ENCODE measurements at regions not wholly inside any gene's neighbourhood (a gene's known extent, or its start where the extent isn't known, plus 50 kb on each side); places are given as distances from the start of the nearest gene placed in this dataset.

DNA sequence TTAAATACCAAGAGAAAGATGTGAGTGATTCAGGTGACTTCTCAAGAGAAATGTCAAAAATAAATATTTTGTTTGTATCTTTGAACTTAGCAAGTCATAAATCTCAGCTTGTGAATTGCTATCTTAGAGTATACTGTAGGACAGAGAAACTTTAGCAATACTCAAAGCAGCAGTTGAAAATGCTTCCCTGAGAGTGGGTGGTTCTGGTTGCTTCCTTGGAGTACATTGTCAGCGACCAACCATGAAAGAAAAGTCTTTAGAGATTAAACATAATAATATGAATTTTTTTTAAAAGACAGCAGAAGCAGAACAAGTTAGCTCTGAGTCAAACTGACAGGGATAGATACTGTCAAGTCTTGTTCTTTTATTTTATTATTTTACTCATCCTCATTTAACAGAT lies 86.8 kb upstream of the OSBPL8 start:
- no peak for DNase-seq (ENCODE audit: low read depth)
- Histone ChIP-seq H3K36me3 (ENCODE audit: control insufficient read depth, insufficient read depth, low read length) (no peaks in the 10 kb centered on the region), H3K4me3 (ENCODE audit: low read depth, low read length) (no peak overlapping the region), H3K27me3 (ENCODE audit: control insufficient read depth, insufficient read depth, low read length) (no peaks in the 10 kb centered on the region)
- ChIA-PET POLR2A (no interaction called here), CTCF (interaction anchor here (0.7 to 1.5 kb wide), 2 partner anchors 120 to 123 kb away, joined by 3 read pairs; no protein-coding TSS in a partner anchor)
- TF ChIP-seq, protein P1, sequence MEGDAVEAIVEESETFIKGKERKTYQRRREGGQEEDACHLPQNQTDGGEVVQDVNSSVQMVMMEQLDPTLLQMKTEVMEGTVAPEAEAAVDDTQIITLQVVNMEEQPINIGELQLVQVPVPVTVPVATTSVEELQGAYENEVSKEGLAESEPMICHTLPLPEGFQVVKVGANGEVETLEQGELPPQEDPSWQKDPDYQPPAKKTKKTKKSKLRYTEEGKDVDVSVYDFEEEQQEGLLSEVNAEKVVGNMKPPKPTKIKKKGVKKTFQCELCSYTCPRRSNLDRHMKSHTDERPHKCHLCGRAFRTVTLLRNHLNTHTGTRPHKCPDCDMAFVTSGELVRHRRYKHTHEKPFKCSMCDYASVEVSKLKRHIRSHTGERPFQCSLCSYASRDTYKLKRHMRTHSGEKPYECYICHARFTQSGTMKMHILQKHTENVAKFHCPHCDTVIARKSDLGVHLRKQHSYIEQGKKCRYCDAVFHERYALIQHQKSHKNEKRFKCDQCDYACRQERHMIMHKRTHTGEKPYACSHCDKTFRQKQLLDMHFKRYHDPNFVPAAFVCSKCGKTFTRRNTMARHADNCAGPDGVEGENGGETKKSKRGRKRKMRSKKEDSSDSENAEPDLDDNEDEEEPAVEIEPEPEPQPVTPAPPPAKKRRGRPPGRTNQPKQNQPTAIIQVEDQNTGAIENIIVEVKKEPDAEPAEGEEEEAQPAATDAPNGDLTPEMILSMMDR (IDR thresholded peaks at IDR 0.05; ENCODE audit: insufficient read depth, low read depth, low read length) = no peak

DNA sequence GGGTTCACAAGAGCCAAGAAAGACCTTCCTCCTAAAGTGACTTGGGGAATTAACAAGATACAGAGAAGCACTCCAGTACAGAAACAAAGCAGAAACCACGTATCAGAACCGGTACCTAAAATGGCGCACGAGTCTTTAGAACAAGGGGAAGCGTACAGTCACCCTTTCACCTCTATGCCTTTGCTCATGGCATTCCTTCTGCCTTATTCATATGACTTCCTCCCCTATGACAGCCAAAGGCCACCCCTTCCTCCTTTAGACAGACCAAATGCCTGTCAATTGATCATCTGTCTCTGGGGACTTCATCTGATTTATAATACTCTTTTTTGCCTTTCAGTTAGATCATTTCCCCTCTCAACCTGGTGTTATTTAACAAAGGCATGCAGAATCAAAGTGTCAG lies 89.5 kb upstream of the OSBPL8 start:
- H3K36me3 ChIP-seq (ENCODE audit: control insufficient read depth, insufficient read depth, low read length) = no peaks in the 10 kb centered on the region
- no peaks in the 10 kb centered on the region for H3K27me3 ChIP-seq (ENCODE audit: control insufficient read depth, insufficient read depth, low read length)
- TF ChIP-seq, protein P1 (IDR thresholded peaks at IDR 0.05; ENCODE audit: insufficient read depth, low read depth, low read length) = no peak
- ChIA-PET POLR2A (no interaction called here), CTCF (no interaction called here)
- DNase-seq (ENCODE audit: low read depth) = no peak
- no peak overlapping the region for H3K4me3 ChIP-seq (ENCODE audit: low read depth, low read length)

- Histone ChIP-seq H3K36me3 (ENCODE audit: control insufficient read depth, insufficient read depth, low read length) (no peaks in the 10 kb centered on the region), H3K4me3 (ENCODE audit: low read depth, low read length) (no peak overlapping the region), H3K27me3 (ENCODE audit: control insufficient read depth, insufficient read depth, low read length) (no peaks in the 10 kb centered on the region)
- ChIA-PET POLR2A (interaction anchor here (0.6 kb wide), 1 partner anchor 109 kb away, joined by 3 read pairs; no protein-coding TSS in a partner anchor), CTCF (no interaction called here)
- TF ChIP-seq, protein P1 (IDR thresholded peaks at IDR 0.05; ENCODE audit: insufficient read depth, low read depth, low read length) = no peak
- DNase-seq (ENCODE audit: low read depth) = no peak
Measured at GRCh38 chr12:76652402-76652801, 92.8 kb upstream of the OSBPL8 start.

DNA sequence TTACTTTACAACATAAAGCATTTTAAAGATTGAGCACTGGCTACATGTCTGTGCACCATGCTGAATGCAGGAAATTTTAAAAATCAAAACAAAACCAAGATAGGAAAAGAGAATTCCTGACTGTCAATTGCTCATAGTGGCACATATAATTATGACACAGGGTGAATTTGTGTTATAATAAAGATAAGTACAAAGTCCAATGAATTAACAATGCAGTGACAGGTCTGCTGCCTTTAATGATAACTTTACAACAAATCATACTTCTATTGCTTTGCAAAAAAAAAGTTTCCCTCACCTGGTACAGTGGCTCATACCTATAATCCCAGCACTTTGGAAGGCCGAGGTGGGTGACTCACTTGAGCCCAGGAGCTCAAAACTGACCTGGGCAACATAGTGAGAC lies 93.8 kb upstream of the OSBPL8 start:
- CTCF ChIA-PET = interaction anchor here (0.6 kb wide), 1 partner anchor 1364 kb away, joined by 3 read pairs; no protein-coding TSS in a partner anchor
- no peak for DNase-seq (ENCODE audit: low read depth)
- TF ChIP-seq, protein P1 (IDR thresholded peaks at IDR 0.05; ENCODE audit: insufficient read depth, low read depth, low read length) = no peak
- POLR2A ChIA-PET = no interaction called here
- H3K36me3 ChIP-seq (ENCODE audit: control insufficient read depth, insufficient read depth, low read length) = no peaks in the 10 kb centered on the region
- no peaks in the 10 kb centered on the region for H3K27me3 ChIP-seq (ENCODE audit: control insufficient read depth, insufficient read depth, low read length)
- no peak overlapping the region for H3K4me3 ChIP-seq (ENCODE audit: low read depth, low read length)

- TF ChIP-seq, protein P1 (IDR thresholded peaks at IDR 0.05; ENCODE audit: insufficient read depth, low read depth, low read length) = no peak
- Histone ChIP-seq H3K36me3 (ENCODE audit: control insufficient read depth, insufficient read depth, low read length) (no peaks in the 10 kb centered on the region), H3K27me3 (ENCODE audit: control insufficient read depth, insufficient read depth, low read length) (no peaks in the 10 kb centered on the region), H3K4me3 (ENCODE audit: low read depth, low read length) (no peak overlapping the region)
- CTCF ChIA-PET = interaction anchor here (1.0 kb wide), 1 partner anchor 39 kb away, joined by 4 read pairs; no protein-coding TSS in a partner anchor
- no peak for DNase-seq (ENCODE audit: low read depth)
- POLR2A ChIA-PET = no interaction called here
Measured at GRCh38 chr12:76664731-76665130, 99.2 kb upstream of the ZDHHC17 start.
